ENCODE measurements at regions not wholly inside any gene's neighbourhood (a gene's known extent, or its start where the extent isn't known, plus 50 kb on each side); places are given as distances from the start of the nearest gene placed in this dataset.

DNA sequence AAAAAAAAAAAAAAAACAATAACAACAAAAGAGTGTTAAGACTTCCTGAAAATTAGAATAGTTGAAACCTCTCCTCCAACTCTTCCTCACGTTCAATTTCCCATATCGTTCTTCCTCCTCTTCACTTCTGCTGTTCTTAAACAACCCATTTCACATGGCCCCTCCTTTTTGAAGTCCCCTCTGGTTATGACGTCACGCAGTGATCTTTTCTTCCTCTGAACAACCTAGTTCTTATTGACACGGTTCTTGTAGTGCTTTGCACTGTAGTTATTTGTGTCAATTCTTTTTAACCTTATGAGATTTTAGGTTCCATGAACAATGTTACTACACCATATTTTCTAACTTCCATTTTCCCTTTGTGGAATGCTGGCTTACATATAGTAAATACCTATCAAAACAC, 69.5 kb upstream of the RGPD4 start:
- no peak overlapping the region for H3K4me3 ChIP-seq (replicated peaks; ENCODE audit: insufficient read depth, low read length)
- no peak overlapping the region for H3K27ac ChIP-seq (replicated peaks)
- no peak for DNase-seq (ENCODE audit: low read depth in 1 of 2, low spot score in 1 of 2)
- TF ChIP-seq POLR2AphosphoS5 (IDR thresholded peaks at IDR 0.05; ENCODE audit: low read depth) (no peak), SPI1 (IDR thresholded peaks at IDR 0.05; ENCODE audit: borderline replicate concordance, low read depth) (no peak), CTCF (IDR thresholded peaks at IDR 0.05; ENCODE audit: insufficient read depth, low read length) (no peak), GABPA (IDR thresholded peaks at IDR 0.05; ENCODE audit: low read depth) (no peak), REST (IDR thresholded peaks at IDR 0.05; ENCODE audit: insufficient replicate concordance, low read depth) (no peak)
- H3K27me3 ChIP-seq (ENCODE audit: insufficient read depth, poor library complexity, severe bottlenecking) = no peaks in the 10 kb centered on the region

DNA sequence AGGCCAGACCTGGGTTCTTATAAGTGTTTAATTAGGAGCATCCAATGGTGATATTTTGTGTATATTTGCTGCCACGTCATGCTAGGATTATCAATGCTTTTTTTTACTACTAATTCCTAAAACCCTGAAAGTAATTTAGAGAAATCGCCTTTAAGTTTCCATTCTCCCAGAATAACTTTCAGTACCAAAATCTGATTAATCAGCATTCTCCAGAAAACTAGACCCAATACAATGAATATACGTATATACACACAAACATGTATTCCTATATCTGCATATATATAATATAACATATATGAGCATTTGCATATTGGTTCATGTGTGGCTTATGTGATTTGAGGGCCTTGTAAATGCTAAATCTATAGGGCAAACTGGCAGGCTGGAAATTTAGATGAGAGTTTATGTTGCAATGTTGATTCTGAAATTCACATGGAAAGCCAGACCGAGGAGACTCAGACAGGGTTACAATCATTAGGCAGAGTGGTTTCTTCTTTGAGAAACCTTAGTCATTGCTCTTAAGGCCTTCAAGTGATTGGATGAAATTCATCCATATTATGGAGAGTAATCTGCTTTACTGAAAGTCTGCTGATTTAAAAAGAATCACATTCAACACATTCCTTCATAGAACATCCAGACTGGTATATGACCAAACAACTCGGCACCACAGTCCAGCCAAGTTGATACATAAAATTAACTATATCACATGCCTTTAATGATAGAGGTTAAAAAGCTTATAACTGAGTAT, 65.9 kb upstream of the RGPD4 start:
- H3K4me3 ChIP-seq (replicated peaks; ENCODE audit: insufficient read depth, low read length) = no peak overlapping the region
- TF ChIP-seq REST (IDR thresholded peaks at IDR 0.05; ENCODE audit: insufficient replicate concordance, low read depth) (no peak), CTCF (IDR thresholded peaks at IDR 0.05; ENCODE audit: insufficient read depth, low read length) (no peak), GABPA (IDR thresholded peaks at IDR 0.05; ENCODE audit: low read depth) (no peak), SPI1 (IDR thresholded peaks at IDR 0.05; ENCODE audit: borderline replicate concordance, low read depth) (no peak), POLR2AphosphoS5 (IDR thresholded peaks at IDR 0.05; ENCODE audit: low read depth) (no peak)
- DNase-seq (ENCODE audit: low read depth in 1 of 2, low spot score in 1 of 2) = no peak
- no peak overlapping the region for H3K27ac ChIP-seq (replicated peaks)
- no peaks in the 10 kb centered on the region for H3K27me3 ChIP-seq (ENCODE audit: insufficient read depth, poor library complexity, severe bottlenecking)

GRCh38 chr2:107772353-107772752, 54.3 kb upstream of the RGPD4 start:
- TF ChIP-seq CTCF (IDR thresholded peaks at IDR 0.05; ENCODE audit: insufficient read depth, low read length) (no peak), REST (IDR thresholded peaks at IDR 0.05; ENCODE audit: insufficient replicate concordance, low read depth) (no peak), POLR2AphosphoS5 (IDR thresholded peaks at IDR 0.05; ENCODE audit: low read depth) (no peak), SPI1 (IDR thresholded peaks at IDR 0.05; ENCODE audit: borderline replicate concordance, low read depth) (no peak), GABPA (IDR thresholded peaks at IDR 0.05; ENCODE audit: low read depth) (no peak)
- H3K27me3 ChIP-seq (ENCODE audit: insufficient read depth, poor library complexity, severe bottlenecking) = no peaks in the 10 kb centered on the region
- no peak overlapping the region for H3K4me3 ChIP-seq (replicated peaks; ENCODE audit: insufficient read depth, low read length)
- H3K27ac ChIP-seq (replicated peaks) = no peak overlapping the region
- no peak for DNase-seq (ENCODE audit: low read depth in 1 of 2, low spot score in 1 of 2)

All from HL-60 (cell line).